ENCODE measurements at regions not wholly inside any gene's neighbourhood (a gene's known extent, or its start where the extent isn't known, plus 50 kb on each side); places are given as distances from the start of the nearest gene placed in this dataset.

DNA sequence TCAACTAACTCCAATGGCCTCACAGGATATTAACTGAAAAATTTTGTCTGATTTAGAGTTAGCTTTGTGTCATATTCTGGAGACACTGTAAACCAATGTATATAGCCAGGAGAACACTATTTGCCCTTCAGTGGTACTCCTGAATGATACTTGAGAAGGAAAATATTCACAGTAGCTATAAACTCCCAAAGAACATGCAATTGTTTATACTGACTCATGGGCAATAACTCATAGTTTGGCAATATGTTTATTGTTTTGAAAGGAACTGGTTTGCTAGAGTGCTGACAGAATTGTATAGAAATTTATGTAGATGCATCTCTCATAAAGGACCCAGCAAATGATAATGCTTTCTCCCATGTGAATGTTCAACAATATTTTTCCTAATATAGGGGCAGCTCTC, 537.6 kb downstream of the PLOD2 start:
- no peak overlapping the region for H3K27ac ChIP-seq (ENCODE audit: low read length)
- H3K4me3 ChIP-seq (ENCODE audit: low read length) = no peak overlapping the region
- H3K27me3 ChIP-seq (ENCODE audit: control insufficient read depth, insufficient read depth, low read length) = no peaks in the 10 kb centered on the region
- H3K9me3 ChIP-seq (ENCODE audit: control insufficient read depth, low read depth, low read length) = no peaks in the 10 kb centered on the region
- no peak for DNase-seq
- H3K4me1 ChIP-seq (ENCODE audit: control insufficient read depth, insufficient read depth, low read length) = no peaks in the 10 kb centered on the region
- H3K36me3 ChIP-seq (ENCODE audit: control insufficient read depth, insufficient read depth, low read length) = no peaks in the 10 kb centered on the region

DNA sequence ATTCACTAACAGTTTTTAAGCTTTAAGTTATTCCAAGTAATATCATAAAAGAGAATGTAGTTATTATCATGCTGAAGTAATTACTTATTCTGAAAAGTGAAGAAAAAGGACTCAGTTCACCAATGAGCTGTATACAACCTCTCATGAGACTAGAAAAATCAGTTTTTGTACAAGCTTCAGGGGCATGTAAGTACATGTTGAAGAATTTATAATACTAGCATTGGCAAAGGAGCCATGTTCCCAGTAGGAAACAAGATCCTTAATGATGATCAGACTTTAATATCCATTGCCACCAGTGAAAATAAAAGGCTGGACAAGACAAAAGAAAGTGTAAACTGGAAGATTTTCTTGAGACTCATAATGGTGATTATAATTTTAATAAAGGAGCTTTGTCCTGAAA, 532.8 kb downstream of the PLOD2 start:
- no peak overlapping the region for H3K27ac ChIP-seq (ENCODE audit: low read length)
- H3K9me3 ChIP-seq (ENCODE audit: control insufficient read depth, low read depth, low read length) = peaks cover 6% of the 10 kb centered on the region
- H3K27me3 ChIP-seq (ENCODE audit: control insufficient read depth, insufficient read depth, low read length) = no peaks in the 10 kb centered on the region
- H3K4me3 ChIP-seq (ENCODE audit: low read length) = no peak overlapping the region
- no peaks in the 10 kb centered on the region for H3K4me1 ChIP-seq (ENCODE audit: control insufficient read depth, insufficient read depth, low read length)
- no peaks in the 10 kb centered on the region for H3K36me3 ChIP-seq (ENCODE audit: control insufficient read depth, insufficient read depth, low read length)
- no peak for DNase-seq

DNA sequence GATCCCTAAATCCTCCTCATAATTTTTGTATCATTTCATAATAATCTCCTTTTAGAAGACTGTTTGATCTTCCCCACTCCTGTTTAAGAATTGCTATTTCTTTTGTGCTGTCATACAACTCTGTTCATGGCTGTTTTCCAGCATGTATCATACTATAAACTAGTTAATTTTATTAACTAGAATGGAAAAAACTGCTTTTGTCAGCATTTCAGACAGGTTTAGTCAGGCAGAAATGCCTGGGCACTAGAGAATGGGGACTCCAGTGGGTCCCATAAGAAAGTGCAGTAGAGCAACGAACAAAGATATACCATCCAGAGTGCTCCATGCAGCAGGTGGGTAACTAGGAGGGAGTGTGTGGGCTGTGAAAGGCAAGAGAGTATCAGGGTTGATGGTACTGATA, 523.9 kb downstream of the PLOD2 start:
- Histone ChIP-seq H3K27me3 (ENCODE audit: control insufficient read depth, insufficient read depth, low read length) (no peaks in the 10 kb centered on the region), H3K27ac (ENCODE audit: low read length) (no peak overlapping the region), H3K9me3 (ENCODE audit: control insufficient read depth, low read depth, low read length) (no peaks in the 10 kb centered on the region), H3K4me1 (ENCODE audit: control insufficient read depth, insufficient read depth, low read length) (peaks cover 4% of the 10 kb centered on the region), H3K36me3 (ENCODE audit: control insufficient read depth, insufficient read depth, low read length) (no peaks in the 10 kb centered on the region), H3K4me3 (ENCODE audit: low read length) (no peak overlapping the region)
- WGBS (ENCODE audit: insufficient coverage, low lambda C conversion rate) = no CpG with 5 or more reads among the region's 1 CpG
- no peak for DNase-seq

DNA sequence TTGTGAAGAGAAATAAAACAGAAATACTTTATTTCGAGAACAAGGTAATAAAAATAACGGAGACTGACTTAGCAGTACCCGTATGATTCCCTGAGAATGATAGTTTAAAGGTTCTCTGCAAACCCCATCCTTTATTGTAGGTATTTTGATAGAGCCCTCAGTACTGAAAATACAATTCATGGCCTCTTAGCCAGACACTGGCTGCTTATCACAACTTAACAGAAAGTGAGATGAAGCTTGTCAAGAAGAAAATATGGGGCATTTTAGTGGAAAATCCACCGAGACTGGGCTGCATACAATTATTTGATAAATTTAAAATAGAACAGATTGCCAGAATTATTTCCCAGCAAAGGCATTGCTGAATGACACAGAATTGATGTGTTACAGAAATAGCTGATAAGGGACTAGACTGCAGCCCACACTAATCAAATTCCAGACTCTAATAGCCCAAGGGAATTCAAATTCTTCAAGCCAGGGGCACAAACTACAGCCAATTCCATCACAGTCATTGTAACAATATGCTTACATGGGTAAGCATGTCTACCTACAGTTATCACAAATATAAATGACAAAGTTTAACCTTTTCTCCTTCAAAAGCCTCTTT, 521.9 kb downstream of the PLOD2 start:
- 84% methylated on average over 3 of the region's 4 CpGs for WGBS (ENCODE audit: insufficient coverage, low lambda C conversion rate)
- Histone ChIP-seq H3K4me1 (ENCODE audit: control insufficient read depth, insufficient read depth, low read length) (peaks cover 4% of the 10 kb centered on the region), H3K4me3 (ENCODE audit: low read length) (no peak overlapping the region), H3K27ac (ENCODE audit: low read length) (peak overlapping the region; percentile 28), H3K9me3 (ENCODE audit: control insufficient read depth, low read depth, low read length) (no peaks in the 10 kb centered on the region), H3K27me3 (ENCODE audit: control insufficient read depth, insufficient read depth, low read length) (no peaks in the 10 kb centered on the region), H3K36me3 (ENCODE audit: control insufficient read depth, insufficient read depth, low read length) (no peaks in the 10 kb centered on the region)
- no peak for DNase-seq

DNA sequence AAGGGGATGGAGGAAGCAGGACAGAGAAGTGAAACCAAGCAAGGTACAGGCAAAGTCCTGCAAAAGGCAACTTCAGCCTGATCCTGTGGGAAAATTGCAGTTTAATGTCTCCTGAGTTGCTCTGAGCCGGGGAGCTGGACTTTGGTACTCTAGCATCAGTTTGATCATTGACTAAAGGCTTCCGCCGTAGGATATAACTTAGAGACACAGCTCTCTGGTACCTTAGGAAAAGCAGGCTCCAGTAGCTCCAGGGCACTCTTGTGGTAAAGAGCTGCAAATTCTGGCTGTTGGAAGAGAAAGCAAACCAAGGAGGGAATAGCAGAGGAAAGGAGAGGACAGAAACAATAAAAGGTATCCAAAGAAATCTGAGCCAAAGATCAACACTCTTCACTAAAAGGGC, 521.1 kb downstream of the PLOD2 start:
- Histone ChIP-seq H3K36me3 (ENCODE audit: control insufficient read depth, insufficient read depth, low read length) (no peaks in the 10 kb centered on the region), H3K27me3 (ENCODE audit: control insufficient read depth, insufficient read depth, low read length) (no peaks in the 10 kb centered on the region), H3K9me3 (ENCODE audit: control insufficient read depth, low read depth, low read length) (no peaks in the 10 kb centered on the region), H3K4me1 (ENCODE audit: control insufficient read depth, insufficient read depth, low read length) (peaks cover 4% of the 10 kb centered on the region), H3K4me3 (ENCODE audit: low read length) (no peak overlapping the region), H3K27ac (ENCODE audit: low read length) (peak overlapping the region; percentile 32)
- no CpG with 5 or more reads among the region's 3 CpGs for WGBS (ENCODE audit: insufficient coverage, low lambda C conversion rate)
- peak; percentile 16 to 67 for DNase-seq

DNA sequence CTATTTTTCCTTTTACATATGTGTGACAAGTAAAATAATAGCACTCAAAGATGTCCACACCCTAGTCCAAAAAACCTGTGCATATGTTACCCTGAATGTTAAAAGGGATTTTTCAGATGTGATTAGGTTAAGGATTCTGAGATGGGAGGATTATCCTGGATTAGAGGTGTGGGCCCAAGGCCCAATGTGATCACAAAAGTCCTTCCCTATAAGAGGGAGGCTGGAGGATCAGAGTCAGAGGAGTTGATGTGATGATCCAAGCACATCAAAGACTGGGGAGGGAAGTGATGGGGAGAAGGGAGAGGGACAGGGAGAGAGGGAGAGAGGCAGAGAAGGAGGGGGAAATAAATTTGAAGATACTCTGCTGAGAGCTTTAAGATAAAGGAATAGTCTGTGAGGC, 512.6 kb downstream of the PLOD2 start:
- Histone ChIP-seq H3K4me1 (ENCODE audit: control insufficient read depth, insufficient read depth, low read length) (peaks cover 5% of the 10 kb centered on the region), H3K27me3 (ENCODE audit: control insufficient read depth, insufficient read depth, low read length) (no peaks in the 10 kb centered on the region), H3K36me3 (ENCODE audit: control insufficient read depth, insufficient read depth, low read length) (no peaks in the 10 kb centered on the region), H3K27ac (ENCODE audit: low read length) (no peak overlapping the region), H3K9me3 (ENCODE audit: control insufficient read depth, low read depth, low read length) (peaks cover 4% of the 10 kb centered on the region), H3K4me3 (ENCODE audit: low read length) (no peak overlapping the region)
- DNase-seq = no peak

DNA sequence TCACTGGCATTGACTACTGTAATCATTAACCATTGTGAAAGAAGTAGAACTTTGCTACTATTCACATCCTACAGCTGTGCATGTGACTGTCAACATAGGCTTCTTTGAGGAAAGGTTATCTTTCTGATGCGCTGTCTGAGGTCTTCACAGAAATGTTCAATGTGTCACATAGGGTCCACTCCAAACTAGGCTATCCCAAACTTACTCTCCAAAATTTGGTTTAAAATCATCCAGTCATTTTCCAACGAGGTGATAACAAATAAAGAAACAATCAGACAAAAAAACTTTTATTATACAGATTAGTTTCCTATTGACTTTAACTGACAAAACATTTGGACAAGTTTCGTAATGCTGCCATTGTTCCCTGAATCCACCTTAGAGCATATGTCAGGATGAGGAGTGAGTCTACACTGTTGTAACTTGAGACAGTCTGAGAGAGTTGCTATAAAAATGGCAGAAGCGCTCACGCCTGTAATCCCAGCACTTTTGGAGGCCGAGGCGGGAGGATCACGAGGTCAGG, 511.6 kb downstream of the PLOD2 start:
- Histone ChIP-seq H3K27me3 (ENCODE audit: control insufficient read depth, insufficient read depth, low read length) (no peaks in the 10 kb centered on the region), H3K4me3 (ENCODE audit: low read length) (no peak overlapping the region), H3K27ac (ENCODE audit: low read length) (peak overlapping the region; percentile 72), H3K36me3 (ENCODE audit: control insufficient read depth, insufficient read depth, low read length) (no peaks in the 10 kb centered on the region), H3K9me3 (ENCODE audit: control insufficient read depth, low read depth, low read length) (peaks cover 4% of the 10 kb centered on the region), H3K4me1 (ENCODE audit: control insufficient read depth, insufficient read depth, low read length) (peaks cover 5% of the 10 kb centered on the region)
- DNase-seq = peak; percentile 31 to 69
- WGBS (ENCODE audit: insufficient coverage, low lambda C conversion rate) = 100% methylated on average over 1 of the region's 8 CpGs

DNA sequence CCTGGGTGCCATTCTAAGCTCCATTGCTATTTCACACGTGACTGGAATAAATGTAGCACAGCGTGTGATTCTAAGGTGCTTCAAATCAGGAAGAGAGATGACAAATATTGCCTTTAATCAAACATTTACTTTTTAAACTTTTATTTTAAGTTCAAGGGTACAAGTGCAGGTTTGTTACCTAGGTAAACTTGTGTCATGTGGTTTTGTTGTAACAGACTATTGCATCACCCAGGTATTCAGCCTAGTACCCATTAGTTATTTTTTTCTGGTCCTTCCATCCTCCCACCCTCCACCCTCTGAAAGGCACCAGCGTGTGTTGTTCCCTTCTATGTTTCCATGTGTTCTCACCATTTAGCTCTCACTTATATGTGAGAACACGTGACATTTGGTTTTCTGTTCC, 510.8 kb downstream of the PLOD2 start:
- no peaks in the 10 kb centered on the region for H3K27me3 ChIP-seq (ENCODE audit: control insufficient read depth, insufficient read depth, low read length)
- H3K4me1 ChIP-seq (ENCODE audit: control insufficient read depth, insufficient read depth, low read length) = peaks cover 5% of the 10 kb centered on the region
- H3K27ac ChIP-seq (ENCODE audit: low read length) = peak overlapping the region; percentile 72
- H3K4me3 ChIP-seq (ENCODE audit: low read length) = no peak overlapping the region
- H3K36me3 ChIP-seq (ENCODE audit: control insufficient read depth, insufficient read depth, low read length) = no peaks in the 10 kb centered on the region
- peaks cover 4% of the 10 kb centered on the region for H3K9me3 ChIP-seq (ENCODE audit: control insufficient read depth, low read depth, low read length)
- WGBS (ENCODE audit: insufficient coverage, low lambda C conversion rate) = 100% methylated on average over 1 of the region's 4 CpGs
- DNase-seq = no peak

DNA sequence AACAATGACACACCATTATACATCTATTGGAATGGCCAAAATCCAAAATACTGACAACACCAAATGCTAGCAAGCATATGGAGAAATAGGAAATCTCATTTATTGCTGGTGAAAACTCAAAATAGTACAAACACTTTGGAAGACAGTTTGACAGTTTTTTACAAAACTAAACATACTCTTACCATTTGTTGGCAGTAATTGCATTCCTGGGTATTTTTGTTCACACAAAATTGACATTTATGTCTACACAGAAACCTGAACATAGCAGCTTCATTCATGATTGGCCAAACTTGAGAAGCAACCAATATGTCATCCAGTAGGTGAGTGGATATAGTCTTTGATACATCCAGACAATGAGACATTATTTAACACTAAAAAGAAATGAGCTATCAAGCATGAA, 489.9 kb downstream of the PLOD2 start:
- no peak overlapping the region for H3K4me3 ChIP-seq (ENCODE audit: low read length)
- H3K9me3 ChIP-seq (ENCODE audit: control insufficient read depth, low read depth, low read length) = no peaks in the 10 kb centered on the region
- H3K36me3 ChIP-seq (ENCODE audit: control insufficient read depth, insufficient read depth, low read length) = no peaks in the 10 kb centered on the region
- no peaks in the 10 kb centered on the region for H3K27me3 ChIP-seq (ENCODE audit: control insufficient read depth, insufficient read depth, low read length)
- no peak overlapping the region for H3K27ac ChIP-seq (ENCODE audit: low read length)
- no peaks in the 10 kb centered on the region for H3K4me1 ChIP-seq (ENCODE audit: control insufficient read depth, insufficient read depth, low read length)
- no peak for DNase-seq

DNA sequence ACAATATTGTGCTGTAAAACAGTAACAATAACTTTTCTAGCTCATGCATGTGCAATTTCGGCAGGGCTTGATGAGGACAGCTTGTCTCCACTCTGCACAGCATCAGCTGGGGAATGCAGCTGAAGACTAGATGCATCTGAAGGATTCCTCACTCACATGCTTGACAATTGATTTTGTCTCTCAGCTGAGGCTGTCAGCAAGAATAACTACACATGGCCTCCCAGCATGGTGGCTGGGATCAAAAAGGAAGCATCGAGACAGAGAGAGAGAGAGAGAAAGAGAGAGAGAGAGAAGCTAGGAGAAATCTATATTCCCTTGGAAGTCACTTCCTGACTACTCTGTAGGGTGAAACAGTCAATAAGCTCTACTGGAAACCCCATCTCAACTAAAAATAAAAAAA, 487.1 kb downstream of the PLOD2 start:
- H3K4me3 ChIP-seq (ENCODE audit: low read length) = no peak overlapping the region
- DNase-seq = no peak
- no peak overlapping the region for H3K27ac ChIP-seq (ENCODE audit: low read length)
- WGBS (ENCODE audit: insufficient coverage, low lambda C conversion rate) = 75% methylated on average over 1 of the region's 2 CpGs
- H3K36me3 ChIP-seq (ENCODE audit: control insufficient read depth, insufficient read depth, low read length) = no peaks in the 10 kb centered on the region
- H3K4me1 ChIP-seq (ENCODE audit: control insufficient read depth, insufficient read depth, low read length) = no peaks in the 10 kb centered on the region
- H3K9me3 ChIP-seq (ENCODE audit: control insufficient read depth, low read depth, low read length) = no peaks in the 10 kb centered on the region
- H3K27me3 ChIP-seq (ENCODE audit: control insufficient read depth, insufficient read depth, low read length) = no peaks in the 10 kb centered on the region

DNA sequence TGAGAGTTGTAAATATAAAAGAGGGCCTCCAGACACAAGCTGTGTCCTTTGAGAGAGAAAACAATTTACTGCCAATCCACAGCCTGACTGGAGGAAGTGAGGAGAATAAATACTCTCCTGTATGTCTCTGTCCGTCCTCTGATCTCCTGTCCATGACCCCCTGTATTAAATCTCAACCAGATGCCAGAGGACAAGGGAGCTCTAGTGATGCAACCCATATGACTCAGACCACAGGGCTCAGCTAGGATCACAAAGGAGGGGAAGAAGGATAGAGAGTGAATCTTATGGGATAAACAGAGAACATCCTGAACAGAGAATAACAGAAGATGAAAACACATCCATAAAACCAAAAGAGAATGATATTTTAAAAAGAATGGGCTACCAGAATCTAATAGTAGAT, 482.6 kb downstream of the PLOD2 start:
- H3K4me3 ChIP-seq (ENCODE audit: low read length) = no peak overlapping the region
- H3K9me3 ChIP-seq (ENCODE audit: control insufficient read depth, low read depth, low read length) = no peaks in the 10 kb centered on the region
- no peaks in the 10 kb centered on the region for H3K27me3 ChIP-seq (ENCODE audit: control insufficient read depth, insufficient read depth, low read length)
- DNase-seq = no peak
- H3K4me1 ChIP-seq (ENCODE audit: control insufficient read depth, insufficient read depth, low read length) = no peaks in the 10 kb centered on the region
- H3K36me3 ChIP-seq (ENCODE audit: control insufficient read depth, insufficient read depth, low read length) = no peaks in the 10 kb centered on the region
- WGBS (ENCODE audit: insufficient coverage, low lambda C conversion rate) = no CpG with 5 or more reads among the region's 1 CpG
- H3K27ac ChIP-seq (ENCODE audit: low read length) = no peak overlapping the region

Measured in large intestine (tissue), 3 donors.